HG03060 (cell line): ENCODE measurements at regions not wholly inside any gene's neighbourhood (a gene's known extent, or its start where the extent isn't known, plus 50 kb on each side); places are given as distances from the start of the nearest gene placed in this dataset.
"Not testable (repeated sequence)": the region's sequence is repeated elsewhere in the genome, so short reads cannot be mapped to it uniquely, and the experiment has no call there.

Source experiments
- ATAC-seq: cut with Tn5 transposase; IDR thresholded peaks from one replicate; pipeline ENCODE4 v1.9.1; 2021; ENCODE audit warnings: low read depth, moderate number of reproducible peaks; ENCODE audit not compliant: unreplicated experiment

DNA sequence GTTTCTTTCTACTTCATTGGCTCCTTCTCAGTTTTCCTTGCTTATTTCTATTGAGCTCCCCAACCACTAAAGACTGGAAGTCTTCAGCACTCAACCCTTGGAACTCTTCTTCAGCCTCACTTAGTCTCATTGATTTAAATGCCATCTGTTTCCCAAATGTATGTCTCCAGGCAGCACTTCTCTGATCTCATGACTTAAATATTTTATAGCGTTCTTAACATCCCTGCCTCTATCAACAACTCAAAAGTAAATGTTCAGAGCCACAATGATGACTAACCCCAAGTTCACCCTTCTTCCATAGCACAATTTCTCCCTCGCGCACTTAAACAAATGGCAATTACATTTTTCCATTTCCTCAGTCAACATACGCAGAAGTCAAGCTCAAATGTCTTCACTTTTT, 1393.3 kb downstream of the ARAP2 start:
- no peak for ATAC-seq

DNA sequence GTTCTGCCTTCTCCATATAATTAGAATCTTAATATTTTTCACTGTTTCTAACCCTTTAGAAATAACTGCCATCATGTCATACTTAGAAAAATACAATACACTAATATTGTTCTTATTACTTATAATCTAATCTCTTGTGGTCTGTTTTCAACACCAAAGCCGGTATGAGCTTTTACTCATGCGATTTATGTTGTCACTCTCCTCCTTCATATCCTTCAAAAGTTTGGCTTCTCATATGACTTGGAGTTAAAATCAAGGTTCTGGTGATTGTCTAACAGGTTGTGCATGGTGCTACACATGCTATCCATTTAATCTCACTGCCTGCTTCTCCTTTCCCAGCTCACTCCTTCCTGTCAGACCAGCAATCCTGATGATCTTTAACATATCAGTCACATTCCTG, 1392.9 kb downstream of the ARAP2 start:
- no peak for ATAC-seq

DNA sequence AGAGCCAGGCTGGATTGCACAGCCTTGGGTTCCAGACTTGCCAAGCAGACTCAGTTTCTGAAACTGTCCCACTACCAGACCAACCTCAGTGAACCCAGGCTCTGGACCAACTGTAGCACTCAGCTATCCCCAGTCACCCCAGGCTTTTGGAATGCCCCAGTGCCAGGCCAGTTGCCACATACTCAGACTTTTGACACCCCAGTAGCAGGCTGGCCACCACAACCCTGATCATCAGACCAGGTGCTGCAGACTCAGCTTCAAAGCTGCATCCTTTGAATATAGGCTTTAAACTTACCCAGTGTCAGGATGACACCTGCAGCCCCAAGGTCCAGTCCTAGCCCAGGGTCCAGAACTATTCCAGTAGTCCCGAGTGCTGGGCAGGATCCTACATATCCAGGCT, 1389.9 kb downstream of the ARAP2 start:
- no peak for ATAC-seq

DNA sequence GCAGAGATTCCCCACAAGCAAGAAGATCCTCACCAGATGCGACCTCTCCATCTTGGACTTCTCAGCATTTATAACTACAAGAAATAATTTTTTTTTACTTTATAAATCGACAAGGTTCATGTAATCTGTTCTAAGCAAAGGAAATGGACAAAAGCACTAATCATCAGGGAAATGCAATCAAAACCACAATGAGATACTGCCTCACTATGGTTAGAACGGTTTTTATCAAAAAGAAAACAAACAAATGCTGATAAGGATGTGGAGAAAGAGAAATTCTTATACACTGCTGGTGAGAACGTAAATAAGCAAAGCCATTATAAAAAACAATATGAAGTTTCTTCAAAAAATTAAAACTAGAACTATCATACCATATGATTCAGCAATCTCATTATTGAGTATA, 1382.6 kb downstream of the ARAP2 start:
- no peak for ATAC-seq

DNA sequence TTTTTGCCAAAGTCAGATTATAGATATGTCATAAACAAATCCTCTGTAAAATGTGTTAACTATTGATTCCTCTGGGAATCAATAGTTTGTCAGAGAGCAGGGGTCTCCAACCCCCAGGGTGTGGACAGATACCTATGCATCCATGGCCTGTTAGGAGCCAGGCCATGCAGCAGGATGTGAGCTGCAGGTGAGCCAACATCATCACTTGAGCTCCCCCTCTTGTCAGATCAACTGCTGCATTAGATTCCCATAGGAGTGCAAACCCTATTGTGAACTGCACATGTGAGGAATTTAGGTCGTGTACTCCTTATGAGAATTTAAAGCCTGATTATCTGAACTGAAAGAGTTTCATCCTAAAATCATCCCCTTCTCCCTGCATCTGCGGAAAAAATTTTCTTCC, 1365.4 kb downstream of the ARAP2 start:
- no peak for ATAC-seq

DNA sequence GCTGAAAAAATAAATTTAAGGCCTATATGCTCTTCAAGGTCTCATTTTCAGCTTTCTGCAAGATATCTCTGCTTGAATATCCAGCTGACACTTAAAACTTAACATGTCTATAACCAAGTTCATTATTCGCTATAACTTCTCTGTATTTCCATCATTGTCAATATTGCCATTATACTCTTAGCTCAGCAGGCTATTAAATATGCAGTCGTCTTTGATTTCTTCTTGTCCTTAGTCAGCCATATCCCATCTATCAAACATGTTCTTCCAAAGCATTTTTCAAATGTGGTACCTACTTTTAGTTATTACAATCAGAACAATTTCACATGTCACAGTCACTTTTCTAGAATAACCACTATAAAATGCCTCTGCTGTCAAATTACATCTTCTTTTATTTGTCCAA, 1364.1 kb downstream of the ARAP2 start:
- ATAC-seq = no peak

DNA sequence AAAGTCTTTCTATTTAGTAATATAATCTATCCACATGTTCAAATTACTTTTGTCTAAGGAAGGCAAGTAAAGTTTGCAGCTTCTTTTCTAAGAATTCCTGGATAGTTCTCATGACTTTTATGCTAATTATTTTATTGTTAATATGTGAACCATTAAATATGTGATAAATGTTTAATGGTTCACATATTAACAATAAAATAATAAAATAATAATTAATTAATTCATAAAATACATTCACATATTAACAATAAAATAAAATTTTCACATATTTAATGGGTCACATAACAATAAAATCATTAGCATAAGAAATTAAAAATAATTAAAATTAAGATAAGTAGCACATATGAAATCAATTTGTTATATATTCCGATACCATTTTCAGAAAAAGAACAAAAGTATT, 1352.4 kb downstream of the ARAP2 start:
- ATAC-seq = no peak

DNA sequence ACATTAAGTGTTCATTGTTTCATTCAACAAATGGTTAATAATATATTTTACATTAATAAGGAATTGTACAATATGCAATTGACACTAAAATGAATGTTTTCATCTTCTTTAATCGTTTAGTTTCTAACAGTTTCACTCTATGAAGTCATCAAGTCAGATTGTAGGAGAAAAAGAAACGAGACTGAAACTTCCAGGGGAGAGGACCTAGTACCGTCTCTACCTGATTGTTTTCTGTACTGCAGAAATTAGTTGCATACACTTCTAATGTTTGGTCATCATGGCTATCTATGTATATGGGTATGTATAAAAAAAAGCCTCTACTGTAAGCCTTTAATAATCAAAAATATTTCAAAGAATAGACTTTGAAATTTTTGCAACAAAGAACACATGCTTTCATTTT, 1350.9 kb downstream of the ARAP2 start:
- no peak for ATAC-seq

DNA sequence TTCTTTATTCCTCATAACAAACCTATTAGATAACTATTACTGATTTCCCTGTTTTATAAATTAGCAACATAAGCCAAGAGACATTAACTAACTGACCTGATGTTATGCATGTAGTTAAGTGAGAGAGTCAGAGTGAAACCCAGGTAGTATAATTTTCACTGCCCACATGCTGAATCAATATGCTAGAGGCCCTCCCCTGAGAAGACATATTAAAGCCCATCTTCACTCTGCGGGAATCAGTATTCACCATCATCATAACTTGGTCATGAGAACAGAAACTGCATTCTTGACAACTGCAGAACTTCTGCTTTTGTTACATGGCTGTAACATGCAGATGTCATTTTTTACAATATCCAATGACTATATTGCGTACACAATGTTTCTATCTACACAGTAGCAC, 1324.3 kb downstream of the ARAP2 start:
- no peak for ATAC-seq

DNA sequence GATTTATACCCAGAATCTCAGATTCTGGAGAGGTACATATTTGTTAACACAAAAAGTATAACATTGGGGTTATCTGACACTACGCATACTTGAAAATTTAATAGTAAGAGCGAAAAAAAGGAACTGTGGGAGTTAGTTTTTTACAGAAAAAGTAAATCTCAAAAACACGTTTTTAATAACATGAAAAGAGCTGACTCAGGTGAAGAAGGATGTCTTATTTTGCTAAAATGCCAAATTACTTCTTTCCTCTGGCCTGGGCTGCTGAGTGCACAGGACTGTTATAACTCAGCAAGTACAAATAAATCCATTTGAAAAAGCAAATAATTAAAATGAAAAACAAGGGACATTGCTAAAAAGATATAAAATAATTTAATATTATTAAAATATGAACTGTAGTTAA, 1322.9 kb downstream of the ARAP2 start:
- ATAC-seq = no peak

DNA sequence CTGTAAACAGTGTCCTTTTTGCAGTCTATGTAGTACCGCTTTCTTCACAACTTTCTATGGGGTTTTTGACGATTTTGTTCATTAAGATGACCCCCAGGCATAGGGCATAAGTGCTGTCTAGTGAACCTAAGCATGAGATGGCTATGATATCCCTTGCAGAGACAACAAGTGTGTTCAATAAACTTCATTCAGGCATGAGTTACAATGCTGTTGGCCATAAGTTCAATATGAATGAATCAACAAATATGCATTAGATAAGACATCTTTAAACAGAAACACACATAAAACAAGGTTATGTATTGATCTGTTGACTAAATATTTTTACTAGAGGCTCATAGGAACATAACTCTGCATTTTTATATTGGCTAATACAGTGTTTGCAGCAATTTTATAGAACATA, 1322.0 kb downstream of the ARAP2 start:
- ATAC-seq = no peak

DNA sequence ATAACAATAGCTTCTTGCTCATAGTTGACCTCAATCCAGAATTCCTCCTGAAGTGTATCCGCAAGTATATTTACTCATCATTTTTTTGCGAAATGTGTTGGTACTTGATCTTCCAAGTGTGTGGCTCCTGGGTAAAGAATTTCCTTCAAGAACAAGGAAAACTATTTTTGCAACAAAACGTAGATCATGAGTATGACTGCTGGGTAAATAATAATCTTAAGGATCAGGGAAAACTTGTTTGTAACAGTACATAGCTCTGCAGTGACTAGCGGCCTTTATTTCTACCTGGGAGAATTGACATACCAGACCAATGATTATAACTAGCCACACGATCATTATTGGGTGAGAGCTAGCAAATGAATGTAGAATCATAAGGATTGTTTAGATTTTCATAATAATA, 1311.7 kb downstream of the ARAP2 start:
- ATAC-seq = no peak

DNA sequence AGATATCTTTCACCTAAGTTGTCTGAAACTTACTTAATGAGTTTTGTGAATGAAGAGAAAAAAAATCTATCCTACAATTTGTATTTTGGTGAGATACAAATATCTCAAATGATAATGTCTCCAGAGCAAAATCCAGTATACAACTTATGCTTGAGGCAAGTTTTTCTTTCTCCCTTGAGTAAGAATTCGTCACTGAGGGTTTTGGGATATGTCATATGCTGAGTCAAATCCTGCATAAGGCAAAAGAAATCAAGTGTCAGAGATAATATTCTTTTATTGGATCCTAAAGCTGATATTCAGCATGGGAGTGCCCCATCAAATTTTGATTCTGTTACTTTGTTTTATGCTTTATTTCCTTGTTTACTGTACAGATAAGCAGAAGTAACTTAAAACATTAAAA, 1308.6 kb downstream of the ARAP2 start:
- ATAC-seq = no peak

DNA sequence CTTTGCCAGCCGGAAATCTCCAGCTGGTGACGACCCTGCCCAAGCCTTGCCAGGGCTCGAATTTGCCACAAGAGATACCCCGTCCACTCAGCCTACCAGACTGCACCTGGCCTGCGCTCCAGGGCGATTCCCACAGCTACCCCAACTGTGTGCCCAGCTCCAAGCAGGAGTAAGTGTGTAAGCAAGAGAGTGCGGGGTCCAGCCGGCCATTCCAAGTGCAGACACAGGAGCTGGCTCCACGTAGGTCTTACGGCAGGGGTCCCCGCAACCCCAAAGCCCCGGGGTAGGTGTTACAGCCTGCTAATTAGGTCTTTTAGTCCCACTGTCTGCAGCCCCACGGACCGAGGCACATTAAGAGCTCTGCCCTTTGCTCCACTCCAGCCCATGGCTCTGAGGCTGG, 1305.2 kb downstream of the ARAP2 start:
- ATAC-seq = no peak

DNA sequence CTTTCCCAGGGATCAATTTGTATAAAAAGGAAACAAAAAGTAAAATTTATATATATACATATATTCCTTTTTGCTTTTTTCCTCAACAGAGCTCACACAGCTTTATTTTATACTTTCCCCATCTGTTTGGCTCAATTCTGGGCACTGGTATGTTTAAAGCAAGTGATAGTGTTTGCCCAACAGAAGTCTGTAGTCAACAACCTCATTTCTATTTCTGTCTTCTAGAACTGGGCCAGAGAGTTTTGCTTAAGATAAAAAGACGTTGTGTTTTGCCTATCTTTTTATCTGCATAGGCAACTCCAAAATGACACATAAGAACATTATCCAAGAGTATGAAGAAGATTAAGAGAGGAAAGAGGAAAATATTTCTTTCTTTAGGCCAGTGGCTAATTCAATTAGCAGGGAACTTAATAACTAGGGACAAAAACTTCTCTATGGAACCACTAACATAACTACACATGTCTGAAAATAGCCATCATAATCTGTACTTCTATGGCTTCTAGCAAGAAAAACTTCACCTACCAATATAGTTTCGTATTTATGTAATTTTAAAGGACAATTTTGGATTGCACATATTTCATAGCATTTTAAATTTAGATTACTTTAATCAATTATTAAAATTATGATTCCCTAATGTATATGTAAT, 1300.5 kb downstream of the ARAP2 start:
- ATAC-seq = no peak

DNA sequence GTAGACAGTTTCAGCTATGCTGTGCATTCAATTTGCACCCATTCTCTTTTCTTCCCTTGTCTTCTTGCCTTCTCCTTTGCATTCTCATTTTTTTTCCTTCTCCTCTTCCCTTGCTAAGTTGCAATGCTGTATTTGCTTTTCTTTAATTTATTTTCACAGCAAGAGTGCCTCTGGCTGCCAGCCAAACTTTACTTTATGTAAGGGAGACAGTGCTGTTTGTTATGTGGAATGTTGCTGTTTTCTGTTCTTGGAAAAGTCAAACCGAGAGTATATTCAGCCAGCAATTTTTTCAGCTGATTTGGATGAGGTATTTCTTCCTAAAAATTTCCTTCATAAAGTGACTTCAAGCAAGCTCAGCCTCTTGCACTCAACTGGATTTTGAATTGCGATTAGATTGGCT, 1293.4 kb downstream of the ARAP2 start:
- no peak for ATAC-seq

DNA sequence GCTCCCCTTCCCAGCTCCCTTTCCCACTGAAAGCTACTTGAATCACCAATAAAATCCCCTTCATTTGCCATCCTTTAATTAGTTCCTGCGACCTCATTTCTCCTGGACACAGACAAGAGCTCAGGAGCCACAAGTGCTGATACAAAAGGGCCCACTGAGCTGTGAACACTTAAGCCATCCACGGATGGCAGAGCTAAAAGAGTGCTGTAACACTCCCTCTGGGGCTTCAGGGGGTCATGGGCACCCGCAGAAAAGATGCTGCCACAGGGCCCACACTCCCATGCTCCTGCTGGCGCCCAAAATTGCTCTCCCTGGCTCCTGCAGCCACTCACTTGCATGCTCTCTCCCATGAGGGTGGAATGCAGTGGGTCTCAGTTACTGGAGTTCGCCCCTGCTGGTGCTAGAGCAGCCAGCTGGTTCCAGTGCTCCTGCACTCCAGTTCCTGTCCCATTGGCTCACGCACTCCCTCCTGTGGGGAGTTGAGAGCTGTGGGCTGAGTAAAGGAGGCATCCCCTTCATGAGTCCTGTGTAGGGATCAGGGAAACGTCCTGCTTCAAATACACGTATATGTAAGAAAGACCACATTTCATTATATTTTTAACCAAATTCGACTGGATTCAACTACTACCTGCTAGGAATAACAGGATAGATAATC, 1291.0 kb downstream of the ARAP2 start:
- no peak for ATAC-seq

DNA sequence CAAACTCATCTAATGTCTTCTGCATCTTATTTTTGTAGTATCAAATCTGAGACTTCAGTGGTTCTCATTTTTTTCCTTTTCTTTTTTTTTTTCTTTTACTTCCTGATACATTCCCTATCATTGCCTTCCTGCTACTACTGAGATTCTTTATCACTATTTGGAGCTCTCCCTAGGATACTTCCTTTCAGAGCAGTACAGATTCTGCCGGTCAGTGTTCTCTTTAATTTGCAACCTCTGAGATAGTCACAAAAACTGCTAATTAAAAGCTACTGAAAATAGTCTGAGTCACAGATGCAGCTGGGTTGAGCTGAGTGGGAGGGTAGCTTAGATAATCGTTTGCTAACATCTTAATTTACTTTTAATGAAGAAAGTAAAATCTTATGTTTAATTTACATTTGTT, 1279.7 kb downstream of the ARAP2 start:
- no peak for ATAC-seq

DNA sequence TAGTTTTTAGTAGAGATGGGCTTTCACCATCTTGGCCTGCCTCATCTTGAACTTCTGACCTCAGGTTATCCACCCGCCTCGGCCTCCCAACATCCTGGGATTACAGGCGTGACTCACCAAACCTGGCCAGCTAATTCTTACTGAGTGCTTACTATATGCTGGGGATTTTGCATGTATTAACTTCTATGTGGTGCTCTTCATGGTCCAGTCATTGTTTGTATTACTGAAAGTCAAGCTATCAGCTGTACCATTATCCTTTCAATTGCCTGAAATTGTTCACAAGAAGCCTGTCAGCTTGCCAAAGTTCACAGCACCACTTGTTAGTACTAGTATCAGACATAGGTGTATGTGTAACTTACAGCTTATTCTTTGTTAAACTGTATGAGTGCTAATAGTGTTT, 1272.1 kb downstream of the ARAP2 start:
- no peak for ATAC-seq

DNA sequence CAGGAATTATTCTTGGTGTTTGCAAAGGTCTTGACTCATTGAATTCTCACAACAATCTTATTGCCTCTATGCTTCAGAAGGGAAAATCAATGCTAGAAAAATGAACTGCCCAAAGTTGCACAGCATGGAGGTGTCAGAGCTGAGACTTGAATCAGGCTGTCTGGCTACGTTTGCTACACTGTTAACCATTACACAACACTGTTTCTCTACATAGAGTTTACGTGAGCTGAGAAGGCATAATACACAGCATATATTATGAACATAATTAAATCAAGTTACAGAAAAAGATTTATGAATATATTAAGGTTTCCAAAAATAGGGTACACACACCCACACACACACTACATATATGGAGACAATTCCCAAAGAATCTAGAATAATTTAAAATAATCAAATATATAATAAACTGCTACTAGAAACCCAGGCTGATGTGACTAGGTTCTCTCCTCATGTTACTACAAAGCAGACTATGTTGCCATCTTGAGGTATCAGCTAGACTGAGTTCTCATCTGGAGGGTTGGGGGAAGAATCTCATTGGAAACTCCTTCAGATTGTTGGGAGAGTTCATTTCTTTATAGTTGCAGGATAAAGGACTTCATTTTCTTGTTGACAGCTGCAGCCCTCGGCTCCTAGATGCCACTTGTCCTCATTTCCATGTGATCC, 1270.5 kb downstream of the ARAP2 start:
- no peak for ATAC-seq

DNA sequence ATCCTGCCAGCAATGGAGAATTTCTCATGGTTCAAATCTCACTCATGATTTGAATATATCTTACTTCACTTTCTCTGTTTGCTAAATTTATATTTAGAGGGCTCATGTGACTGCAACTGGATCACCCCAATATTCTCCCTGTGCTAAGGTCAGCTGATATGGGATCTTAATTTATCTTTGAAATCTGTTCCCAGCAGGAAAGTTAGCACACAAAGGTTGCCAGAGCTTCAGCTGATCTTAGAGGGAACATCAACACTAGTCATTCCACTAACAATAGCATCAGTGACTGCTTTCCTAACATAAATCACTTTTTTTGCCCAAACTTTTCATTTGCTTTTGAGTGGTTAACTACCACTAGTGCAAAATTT, 1270.0 kb downstream of the ARAP2 start:
- ATAC-seq = no peak

DNA sequence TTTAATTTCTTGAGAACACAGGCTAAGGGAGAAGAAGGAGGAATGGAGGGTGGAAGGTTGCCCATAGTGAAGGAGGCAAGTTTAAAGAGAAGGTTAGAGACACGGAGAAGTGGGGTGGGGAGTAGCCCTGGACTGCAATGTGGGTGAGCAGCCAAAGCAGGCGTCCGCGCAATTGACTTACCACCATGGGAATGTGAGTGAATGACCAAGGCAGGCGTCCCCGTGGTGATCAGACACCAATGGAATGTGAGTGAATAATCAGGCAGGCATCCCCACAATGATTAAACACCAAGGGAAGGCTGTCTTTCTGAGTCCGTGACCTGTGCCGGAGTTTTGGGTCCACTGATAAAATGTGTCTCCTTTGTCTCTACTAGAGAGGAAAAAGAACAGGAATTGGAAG, 1223.1 kb downstream of the ARAP2 start:
- not testable (repeated sequence) for ATAC-seq
